SK-N-MC (cell line): ENCODE measurements at regions not wholly inside any gene's neighbourhood (a gene's known extent, or its start where the extent isn't known, plus 50 kb on each side); places are given as distances from the start of the nearest gene placed in this dataset.

Experiments
- EZH2 ChIP-seq: fragments of 200-600 bp; sonication (generic); IDR thresholded peaks from one replicate; pipeline ENCODE4 v1.6.1; 2017; ENCODE audit warnings: antibody characterized with exemption
- POLR2AphosphoS5 ChIP-seq: IDR thresholded peaks from 2 replicates; pipeline ENCODE4 v1.6.1; 2012; ENCODE audit warnings: mild to moderate bottlenecking, low read depth, low read length, borderline replicate concordance

DNA sequence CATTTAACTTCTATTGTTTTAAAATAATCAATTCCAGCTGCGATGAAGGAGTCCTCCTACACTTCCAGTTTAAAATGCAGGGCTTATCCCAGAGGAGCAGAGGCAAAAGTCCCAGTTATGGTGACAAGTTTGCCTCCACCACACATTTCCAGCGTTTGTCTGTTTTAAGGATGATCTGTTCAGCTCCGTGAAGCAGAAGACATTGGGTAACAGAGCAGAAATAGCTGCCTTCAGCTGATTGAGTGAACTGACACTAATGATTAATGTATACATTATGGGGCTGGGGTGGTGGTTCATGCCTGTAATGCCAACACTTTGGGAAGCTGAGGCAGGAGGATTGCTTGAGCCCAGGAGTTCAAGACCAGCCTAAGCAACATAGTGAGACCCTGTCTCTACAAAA, 127.6 kb downstream of the HSD17B3 start:
- no peak for TF ChIP-seq POLR2AphosphoS5
- TF ChIP-seq EZH2: no peak
